ENCODE measurements at regions not wholly inside any gene's neighbourhood (a gene's known extent, or its start where the extent isn't known, plus 50 kb on each side); places are given as distances from the start of the nearest gene placed in this dataset.

DNA sequence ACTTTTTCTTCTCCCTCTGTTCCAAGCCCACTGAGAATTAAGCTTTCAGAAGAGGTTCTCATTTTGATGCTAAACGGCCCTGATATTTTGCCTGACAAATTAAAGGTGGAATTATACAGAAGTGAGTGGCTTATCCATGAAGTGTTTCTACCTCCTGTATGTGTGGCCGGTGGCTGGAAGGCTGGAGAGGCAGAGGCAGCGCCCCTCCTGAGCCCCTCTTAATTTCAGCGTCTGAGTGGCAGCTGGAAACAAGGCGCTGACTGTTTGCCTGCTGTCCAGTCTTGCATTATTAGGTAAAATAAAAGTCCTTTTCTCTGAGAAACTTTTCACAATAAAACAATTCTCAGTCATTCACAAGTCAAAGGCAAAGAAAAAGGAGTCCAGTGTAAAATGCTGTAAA, 685.7 kb downstream of the MCTP2 start:
- DNase-seq (ENCODE audit: low read depth) = no peak

DNA sequence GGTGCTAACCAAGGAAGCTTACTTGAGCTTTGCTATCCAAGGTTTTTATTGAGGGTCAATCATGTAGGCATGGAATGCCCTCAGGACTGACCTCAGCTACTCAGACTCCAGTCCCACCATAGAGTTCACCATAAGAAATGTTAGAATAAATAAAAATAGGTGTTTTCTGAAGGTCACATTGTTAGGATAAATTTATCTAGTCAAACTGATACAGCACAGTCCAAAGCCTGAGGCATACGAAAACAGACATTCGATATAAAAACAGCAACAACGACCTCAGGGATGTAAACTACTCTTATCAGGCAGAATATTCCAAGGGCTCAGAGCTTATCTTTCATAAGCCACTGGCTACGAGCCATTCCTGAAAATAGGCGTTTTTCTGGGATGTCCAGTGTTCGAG, 690.6 kb downstream of the MCTP2 start:
- DNase-seq (ENCODE audit: low read depth) = no peak

DNA sequence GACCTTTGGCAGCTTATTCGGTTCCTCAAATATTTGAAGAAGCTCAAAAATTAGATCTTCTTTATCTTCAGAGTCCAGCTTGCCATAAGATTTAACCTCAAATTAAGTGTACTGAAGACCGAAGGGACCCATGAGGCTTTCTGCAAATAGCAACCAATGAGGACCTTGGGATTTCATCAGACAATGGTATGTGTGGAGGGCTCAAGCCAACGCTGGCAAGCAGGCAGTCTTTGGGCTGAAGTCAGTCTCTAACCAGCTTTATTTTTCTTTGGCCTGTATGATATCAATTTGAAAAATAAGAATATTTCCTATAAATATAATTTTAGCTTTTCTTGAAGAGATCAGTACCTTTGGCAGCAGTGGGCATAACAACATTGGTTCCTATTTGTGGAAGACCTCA, 692.7 kb downstream of the MCTP2 start:
- no peak for DNase-seq (ENCODE audit: low read depth)

DNA sequence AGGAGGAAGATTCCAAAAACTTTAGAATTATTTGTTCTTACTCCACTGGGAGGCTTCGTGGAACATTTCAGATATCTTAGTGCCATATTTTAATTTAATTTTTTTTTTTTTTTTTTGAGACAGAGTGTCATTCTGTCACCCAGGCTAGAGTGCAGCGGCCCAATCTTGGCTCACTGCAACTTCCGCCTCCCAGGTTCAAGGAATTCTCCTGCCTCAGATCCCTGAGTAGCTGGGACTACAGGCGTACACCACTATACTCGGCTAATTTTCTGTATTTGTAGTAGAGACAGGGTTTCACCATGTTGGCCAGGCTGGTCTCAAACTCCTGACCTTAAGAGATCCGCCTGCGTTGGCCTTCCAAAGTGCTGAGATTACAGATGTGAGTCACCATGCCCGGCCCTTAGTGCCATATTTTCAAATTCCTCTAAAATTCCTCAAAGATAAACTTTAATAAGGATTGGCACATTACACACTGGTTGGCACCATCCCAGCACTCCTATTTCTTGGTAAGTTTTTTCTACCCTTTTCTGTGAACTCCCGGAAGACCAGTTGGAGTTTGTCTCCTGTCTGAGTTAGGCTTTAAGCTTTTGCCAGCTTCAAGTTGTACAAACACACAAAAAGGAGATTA, 693.7 kb downstream of the MCTP2 start:
- no peak for DNase-seq (ENCODE audit: low read depth)

DNA sequence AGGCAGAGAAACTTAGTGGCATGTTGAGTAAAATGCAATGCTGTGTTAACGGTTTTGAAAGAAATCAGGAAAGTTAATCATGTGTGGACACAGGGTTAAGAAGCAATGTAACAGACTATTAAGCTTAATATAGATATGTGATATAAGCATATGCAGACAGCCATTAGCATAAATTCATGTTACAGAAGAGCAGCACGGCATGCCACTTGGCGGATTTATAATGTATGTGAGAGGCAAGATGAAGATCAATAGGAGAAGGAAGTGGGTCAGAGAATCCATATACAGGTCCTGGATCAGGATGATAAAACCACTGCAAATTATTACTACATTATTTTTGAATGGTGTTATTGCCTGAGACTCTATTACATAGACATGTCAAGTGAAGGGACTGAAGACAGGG, 694.3 kb downstream of the MCTP2 start:
- DNase-seq (ENCODE audit: low read depth) = no peak

DNA sequence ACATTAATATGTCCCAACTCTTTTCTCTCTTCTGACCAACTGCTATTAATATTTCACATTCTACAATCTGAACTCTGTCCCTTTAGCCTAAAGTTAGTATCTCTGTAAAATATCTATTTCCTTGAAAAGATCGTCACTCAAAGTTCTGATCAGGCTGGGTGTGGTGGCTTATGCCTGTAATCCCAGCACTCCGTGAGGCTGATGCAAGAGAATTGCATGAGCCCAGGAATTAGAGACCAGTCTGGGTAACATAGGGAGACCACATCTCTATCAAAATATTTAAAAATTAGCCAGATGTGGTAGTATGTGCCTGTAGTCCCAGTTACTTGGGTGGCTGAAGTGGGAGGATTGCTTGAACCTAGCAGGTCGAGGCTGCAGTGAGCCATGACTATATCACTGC, 695.6 kb downstream of the MCTP2 start:
- no peak for DNase-seq (ENCODE audit: low read depth)

DNA sequence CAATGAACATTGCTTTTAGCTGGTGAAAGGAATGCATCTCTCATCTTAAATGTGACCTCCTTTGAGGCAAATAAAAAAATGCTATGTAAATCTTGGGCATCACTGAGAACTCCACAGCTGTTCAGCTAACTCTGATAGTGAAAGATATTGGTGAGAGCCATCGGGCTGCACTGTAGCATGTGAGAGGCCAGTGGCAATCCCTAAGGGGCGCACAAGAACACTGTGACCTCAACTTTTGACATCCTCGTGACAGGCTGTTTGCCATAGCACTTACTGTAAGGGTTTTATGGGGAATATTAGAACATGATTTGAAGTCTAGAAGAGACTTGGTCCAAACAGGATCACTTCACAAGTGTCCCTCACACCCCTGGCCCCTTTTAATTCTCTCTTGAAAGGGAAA, 697.9 kb downstream of the MCTP2 start:
- no peak for DNase-seq (ENCODE audit: low read depth)

DNA sequence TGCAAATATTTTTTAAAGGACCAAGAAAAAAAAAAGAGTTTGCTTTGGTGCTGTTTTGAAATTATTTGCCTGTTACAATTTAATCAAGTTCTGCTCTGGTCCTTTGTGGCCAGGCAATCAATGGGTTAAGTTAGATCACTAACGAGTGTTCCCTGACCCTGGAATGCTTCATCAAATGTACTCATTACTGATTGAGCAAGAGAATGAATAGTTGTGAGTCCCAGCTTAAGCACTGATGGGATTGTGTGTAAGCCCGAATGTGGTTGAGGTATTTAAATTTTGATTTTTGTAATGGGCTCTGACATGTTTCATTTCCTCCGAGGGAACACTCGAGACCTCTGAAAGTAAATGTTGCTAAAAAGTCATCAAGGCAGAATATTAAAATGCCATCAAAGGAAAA, 699.1 kb downstream of the MCTP2 start:
- DNase-seq (ENCODE audit: low read depth) = no peak

DNA sequence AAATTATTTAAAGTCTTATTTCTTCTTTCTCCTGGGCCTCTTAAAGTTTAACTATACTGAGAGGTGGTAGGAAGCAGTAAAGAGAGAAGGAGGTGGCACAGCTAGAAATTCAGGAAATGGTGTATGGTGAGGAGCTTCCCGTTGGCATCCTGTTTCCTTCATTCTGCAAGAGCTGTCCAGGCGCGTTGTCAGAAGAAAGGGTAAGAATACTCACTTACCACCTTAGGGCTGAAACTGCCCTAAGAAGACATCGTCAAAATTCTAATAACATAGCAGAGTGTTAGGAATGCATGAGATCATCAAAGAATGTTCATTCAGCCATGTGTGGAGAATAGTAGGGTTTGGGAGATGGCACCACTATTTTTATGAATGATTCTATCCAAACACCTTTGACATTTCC, 699.6 kb downstream of the MCTP2 start:
- no peak for DNase-seq (ENCODE audit: low read depth)

DNA sequence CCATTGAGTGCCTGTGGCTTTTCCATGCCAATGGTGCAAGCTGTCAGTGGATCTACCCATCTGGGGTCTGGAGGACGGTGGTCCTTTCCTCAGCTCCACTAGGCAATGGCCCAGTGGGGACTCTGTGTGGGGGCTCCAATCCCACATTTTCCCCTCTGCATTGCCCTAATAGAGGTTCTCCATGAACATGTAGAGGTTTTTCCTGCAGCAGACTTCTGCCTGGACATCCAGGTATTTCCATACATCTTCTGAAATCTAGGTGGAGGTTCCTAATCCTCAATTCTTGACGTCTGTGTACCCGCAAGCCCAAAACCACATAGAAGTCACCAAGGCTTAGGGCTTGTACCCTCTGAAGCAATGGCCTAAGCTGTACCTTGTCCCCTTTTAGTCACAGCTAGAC, 703.1 kb downstream of the MCTP2 start:
- DNase-seq (ENCODE audit: low read depth) = no peak

DNA sequence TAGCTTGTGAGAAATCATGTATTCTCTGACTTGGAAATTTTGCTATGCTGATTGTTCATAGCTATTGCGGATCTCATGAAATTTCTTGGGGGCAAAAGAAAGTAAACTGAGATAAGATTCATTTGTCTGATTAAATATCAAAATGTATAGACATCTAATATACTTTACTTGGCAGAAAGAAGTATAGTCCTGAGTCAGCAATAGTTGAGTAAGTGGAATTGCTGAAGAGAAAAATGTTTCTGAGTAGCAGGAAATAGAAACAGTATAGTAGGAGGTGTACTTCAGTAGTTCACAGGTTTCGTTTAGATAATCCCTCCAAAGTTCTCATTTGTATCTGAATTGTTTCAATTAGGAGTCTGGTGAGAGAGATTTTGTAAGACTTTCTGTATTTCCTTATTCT, 705.9 kb downstream of the MCTP2 start:
- no peak for DNase-seq (ENCODE audit: low read depth)

DNA sequence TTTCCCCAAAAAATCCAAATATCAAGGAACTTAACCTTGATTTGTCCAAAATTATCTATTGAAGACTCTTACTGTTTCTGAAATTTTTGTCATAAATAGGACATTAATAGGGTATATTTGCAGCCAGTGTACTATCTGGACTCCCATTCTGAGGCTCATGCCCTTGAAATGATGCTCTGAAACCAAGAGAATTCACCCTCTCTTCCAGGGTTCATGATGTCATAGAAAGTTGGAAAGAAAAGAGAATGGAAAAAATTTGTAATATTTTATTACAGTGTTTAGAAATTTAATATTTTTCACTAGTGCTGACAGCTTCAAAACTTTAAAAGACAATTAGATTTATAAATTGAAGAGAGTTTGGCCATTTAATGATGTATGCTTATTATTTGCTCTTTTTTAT, 712.5 kb downstream of the MCTP2 start:
- DNase-seq (ENCODE audit: low read depth) = no peak

DNA sequence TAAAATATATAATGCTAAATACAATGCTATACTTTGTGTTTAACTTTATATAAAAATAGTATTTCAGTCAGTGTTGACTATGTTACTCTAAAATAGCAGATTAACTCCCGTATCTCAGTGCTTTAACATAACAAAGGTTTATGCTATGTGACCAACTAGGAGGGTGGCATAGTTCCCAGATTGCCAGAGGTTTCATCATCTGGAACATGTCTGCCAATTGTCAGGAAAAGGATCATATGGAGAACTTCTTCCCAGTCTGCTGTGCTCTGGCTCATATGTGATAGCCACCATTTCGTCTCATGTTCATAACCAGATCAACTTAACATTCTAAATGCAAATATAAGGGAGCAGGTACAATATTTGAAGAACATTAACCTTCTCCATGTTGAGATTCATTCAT, 720.2 kb downstream of the MCTP2 start:
- DNase-seq (ENCODE audit: low read depth) = no peak

DNA sequence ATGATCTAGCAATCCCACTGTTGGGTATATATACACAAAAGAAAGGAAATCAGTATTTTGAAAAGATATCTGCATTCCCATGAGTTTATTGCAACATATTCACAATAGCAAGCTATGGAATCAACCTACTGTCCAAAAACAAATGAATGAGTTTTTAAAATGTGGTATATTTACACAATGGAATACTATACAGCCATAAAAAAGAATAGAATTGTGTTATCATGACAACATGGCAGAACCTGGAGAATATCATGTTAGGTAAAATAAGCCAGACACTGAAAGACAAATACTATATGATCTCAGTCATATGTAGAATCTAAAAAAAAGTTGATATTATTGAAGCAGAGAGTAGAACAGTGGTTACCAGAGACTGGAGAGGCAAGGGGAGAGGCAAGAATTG, 732.6 kb downstream of the MCTP2 start:
- no peak for DNase-seq (ENCODE audit: low read depth)

DNA sequence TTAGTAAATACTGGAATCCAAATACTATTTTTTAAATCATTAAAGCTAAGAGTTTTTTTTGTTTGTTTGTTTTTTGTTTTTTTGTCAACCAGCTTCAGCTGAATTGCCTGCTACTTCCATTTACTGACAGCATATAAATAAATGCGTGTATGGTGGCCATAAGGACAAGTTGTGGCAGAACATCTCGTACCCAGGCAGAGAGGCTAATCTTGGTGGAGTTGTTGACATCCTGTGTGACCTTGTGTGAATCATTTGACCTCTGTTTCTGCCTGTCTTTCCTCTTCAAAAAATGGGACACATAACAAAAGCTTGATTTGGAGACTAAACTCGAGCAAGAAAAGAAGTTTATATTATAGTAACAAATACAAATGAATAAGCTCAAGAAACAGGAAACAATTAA, 734.2 kb downstream of the MCTP2 start:
- DNase-seq (ENCODE audit: low read depth) = no peak

DNA sequence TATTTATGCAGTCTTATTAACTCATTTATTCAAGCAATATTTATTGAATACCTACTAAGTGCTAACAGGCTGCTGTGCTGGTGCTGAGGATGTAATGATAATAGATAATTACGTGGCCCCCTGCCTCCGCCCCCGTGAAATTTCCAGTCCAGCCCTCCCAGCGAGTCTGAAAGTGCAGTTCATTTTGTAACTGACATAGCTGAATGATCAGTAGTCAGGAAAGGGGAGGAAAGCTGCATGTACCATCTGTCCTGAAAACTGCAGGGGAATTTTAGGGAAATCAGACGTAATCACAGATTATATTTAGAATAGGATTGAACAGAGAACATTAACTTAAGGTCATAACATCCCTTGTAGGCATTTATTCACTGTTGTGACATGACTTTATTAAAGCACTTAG, 736.8 kb downstream of the MCTP2 start:
- no peak for DNase-seq (ENCODE audit: low read depth)

DNA sequence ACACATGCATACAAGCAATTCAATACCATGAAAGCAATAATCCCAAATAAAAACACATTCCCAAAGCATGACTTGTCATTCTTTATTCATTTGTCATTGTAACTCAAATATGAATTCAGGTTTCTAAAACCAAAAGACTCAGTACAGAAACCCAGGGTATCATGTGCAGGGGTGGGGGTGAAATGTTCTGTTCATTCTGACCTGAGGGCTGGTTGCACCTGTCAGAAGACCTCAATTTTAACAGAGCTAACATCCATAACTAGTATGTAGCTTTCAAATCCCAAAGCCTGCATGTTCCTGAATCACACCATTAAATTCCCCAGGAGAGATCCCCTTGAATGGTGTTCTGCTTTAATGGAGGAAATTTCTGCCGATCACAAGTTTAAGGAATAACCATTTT, 738.7 kb downstream of the MCTP2 start:
- no peak for DNase-seq (ENCODE audit: low read depth)

DNA sequence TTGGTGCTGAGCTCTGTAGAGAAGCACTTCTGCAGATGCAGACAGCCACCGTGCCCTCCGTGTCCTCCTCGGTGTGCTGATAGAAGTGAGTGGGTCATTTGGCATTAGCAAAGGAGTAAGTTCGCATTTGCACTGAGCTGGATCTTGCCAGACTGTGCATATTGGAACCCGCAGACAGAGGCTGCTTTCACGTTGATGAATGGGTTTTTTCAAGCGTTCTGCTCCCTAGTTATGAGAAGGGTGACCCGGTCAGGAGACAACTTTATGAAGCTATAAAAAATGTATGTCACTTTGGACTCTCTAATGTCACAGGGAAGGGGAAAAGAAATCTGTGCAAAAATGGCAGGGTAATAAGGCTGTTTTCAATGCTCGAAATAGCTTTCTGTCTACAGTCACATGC, 739.4 kb downstream of the MCTP2 start:
- DNase-seq (ENCODE audit: low read depth) = no peak

DNA sequence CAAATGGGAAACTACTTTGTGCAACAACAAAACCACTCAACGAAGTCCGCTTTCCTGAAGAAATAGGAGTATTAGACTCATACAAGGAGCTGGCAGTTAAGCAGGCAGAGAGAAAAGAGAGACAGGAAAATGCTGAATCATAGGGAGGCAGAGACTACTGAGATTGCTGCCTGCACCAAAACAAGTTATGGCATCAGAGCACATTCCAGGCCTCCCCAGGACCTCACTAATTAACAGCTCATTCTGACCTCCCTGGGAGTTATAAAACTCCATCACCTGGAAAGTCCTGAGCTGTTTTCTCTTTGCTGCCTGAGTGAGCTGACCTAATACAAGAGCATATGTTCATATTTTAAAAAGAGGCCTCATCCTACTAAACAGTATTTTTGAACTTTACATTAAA, 741.0 kb downstream of the MCTP2 start:
- no peak for DNase-seq (ENCODE audit: low read depth)

DNA sequence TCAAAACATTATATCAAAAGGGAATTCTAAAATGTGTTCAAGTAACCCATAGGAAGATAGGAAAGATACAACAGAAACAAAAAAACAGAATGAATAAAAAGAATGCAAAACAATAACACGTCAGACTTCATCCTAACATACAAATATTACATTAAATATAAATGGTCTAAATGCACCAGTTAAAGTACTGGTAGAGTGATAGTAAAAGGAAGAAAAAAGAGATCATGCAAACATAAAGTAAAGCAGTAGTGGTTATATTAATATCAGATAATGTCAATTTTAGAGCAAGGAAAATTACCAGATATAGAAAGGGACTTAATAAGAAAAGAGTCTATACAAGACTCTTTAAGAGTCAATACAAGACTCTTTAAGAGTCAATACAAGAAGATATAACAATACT, 755.7 kb downstream of the MCTP2 start:
- no peak for DNase-seq (ENCODE audit: low read depth)

DNA sequence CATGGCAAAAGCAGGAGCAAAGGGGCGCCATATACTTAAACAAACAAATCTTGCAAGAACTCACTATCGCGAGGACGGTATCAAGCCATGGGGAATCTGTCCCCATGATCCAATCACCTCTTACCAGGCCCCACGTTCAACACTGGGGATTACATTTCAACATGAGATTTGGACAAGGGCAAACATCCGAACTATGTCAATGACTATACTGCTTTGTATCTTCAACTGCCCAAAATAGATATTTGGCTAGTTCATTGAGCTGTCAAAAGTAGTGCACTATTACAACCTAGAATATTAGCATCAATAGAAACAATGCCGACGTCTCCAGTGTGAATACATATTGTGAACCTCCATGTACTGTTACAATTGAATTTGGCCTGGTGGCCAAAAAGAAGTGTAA, 760.4 kb downstream of the MCTP2 start:
- DNase-seq (ENCODE audit: low read depth) = no peak

DNA sequence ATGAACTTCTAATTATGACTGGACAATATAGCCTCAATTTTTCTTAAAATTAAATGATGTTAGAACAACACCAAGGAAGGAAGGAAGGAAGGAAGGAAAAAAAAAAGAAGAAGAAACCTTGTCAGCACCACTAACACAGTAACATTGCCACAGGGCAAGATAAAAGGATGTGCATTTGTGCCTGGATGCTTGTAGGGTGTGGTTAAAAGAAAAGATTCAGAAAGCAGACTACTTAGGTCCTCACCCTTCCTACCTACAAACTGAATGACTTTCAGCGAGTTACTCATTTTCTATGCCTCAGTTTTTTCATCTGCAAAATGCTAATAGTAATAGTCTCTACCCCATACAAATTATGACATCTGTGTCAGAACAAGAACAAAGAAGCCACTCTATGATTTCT, 778.3 kb downstream of the MCTP2 start:
- no peak for DNase-seq (ENCODE audit: low read depth)

DNA sequence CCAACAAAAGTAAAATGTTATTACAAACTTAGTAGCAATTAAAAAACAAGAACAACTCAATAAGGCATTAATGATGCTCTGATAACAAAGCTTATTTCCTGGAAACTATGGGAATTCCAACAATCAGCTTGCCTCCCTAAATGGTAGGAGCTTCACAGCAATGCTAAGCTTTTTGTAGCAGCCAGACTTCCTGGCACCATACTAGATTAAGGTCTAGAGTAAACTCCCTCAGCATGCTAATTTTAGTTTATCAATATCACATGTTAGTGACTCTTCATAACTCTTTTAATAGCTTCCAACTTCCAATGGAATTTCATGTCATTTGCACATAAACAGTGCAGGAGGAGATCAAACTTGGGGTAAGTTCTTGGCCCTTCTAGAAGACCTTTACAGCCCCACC, 782.0 kb downstream of the MCTP2 start:
- DNase-seq (ENCODE audit: low read depth) = no peak

DNA sequence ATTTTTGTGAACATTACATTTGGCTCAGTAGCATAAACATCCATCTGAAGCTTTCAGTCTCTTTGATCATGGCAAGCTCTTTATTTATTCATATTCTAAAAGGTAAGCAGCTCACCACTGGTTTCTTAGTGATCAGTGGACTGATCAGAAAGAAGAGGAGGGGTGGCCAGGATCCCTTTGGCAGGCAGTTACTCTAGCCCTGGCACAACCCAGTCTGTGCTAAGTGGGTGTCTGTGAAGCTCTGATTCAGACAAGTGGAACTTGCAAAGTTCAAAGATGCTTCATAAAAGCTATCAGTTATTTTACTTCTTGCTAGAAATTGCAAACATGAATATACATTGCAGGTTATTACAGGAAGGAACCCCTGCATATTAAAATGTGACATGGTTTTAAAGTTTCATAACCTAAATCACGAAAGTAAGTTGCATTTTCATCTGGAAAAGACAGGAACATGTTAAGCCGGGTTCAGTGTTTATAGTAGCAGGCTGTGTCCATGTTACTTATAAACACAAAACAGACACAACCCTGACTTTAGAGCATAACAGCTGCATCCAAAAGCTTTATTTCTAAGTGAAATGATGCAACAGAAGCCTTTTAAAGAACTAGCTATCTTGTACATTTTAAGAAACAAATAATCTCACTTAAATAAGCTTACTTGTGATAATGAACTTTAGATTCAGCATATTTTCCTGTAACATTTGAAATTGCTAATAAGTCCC, 785.3 kb downstream of the MCTP2 start:
- DNase-seq (ENCODE audit: low read depth) = no peak
